ENCODE measurements at regions not wholly inside any gene's neighbourhood (a gene's known extent, or its start where the extent isn't known, plus 50 kb on each side); places are given as distances from the start of the nearest gene placed in this dataset.

GRCh38 chr10:81806842-81807241 is 68.2 kb upstream of the NRG3 start:
- H3K36me3 Mint-ChIP-seq (ENCODE audit: insufficient read depth, unreplicated experiment): no peaks in the 10 kb centered on the region
- H3K27me3 Mint-ChIP-seq (ENCODE audit: unreplicated experiment): no peaks in the 10 kb centered on the region
- no peak overlapping the region for H3K4me3 Mint-ChIP-seq (ENCODE audit: low read depth, unreplicated experiment)
- no peak for TF ChIP-seq CTCF (IDR thresholded peaks at IDR 0.05; ENCODE audit: unreplicated experiment)
- intact Hi-C loops (cut with micrococcal nuclease; ENCODE audit: unreplicated experiment): no loop called here
- DNase-seq: no peak
- CTCF ChIA-PET: interaction anchor here (0.6 kb wide), 1 partner anchor 810 kb away, joined by 5 read pairs; no protein-coding TSS in a partner anchor
- no peak overlapping the region for H3K27ac Mint-ChIP-seq (ENCODE audit: unreplicated experiment)
- H3K9me3 Mint-ChIP-seq (ENCODE audit: low read depth, unreplicated experiment): peaks cover 13% of the 10 kb centered on the region
- no TSS peak for BruUV-seq (replicated peaks)
- H3K4me1 Mint-ChIP-seq (ENCODE audit: low read depth, unreplicated experiment): no peaks in the 10 kb centered on the region

- BruUV-seq (replicated peaks): no TSS peak
- H3K4me1 Mint-ChIP-seq (ENCODE audit: low read depth, unreplicated experiment): no peaks in the 10 kb centered on the region
- no peak for TF ChIP-seq CTCF (IDR thresholded peaks at IDR 0.05; ENCODE audit: unreplicated experiment)
- H3K9me3 Mint-ChIP-seq (ENCODE audit: low read depth, unreplicated experiment): peaks cover 2% of the 10 kb centered on the region
- CTCF ChIA-PET: no interaction called here
- no peaks in the 10 kb centered on the region for H3K27me3 Mint-ChIP-seq (ENCODE audit: unreplicated experiment)
- no peaks in the 10 kb centered on the region for H3K36me3 Mint-ChIP-seq (ENCODE audit: insufficient read depth, unreplicated experiment)
- intact Hi-C loops (cut with micrococcal nuclease; ENCODE audit: unreplicated experiment): no loop called here
- no peak for DNase-seq
- no peak overlapping the region for H3K27ac Mint-ChIP-seq (ENCODE audit: unreplicated experiment)
- H3K4me3 Mint-ChIP-seq (ENCODE audit: low read depth, unreplicated experiment): no peak overlapping the region
Observed at GRCh38 chr10:81814842-81815241, 60.2 kb upstream of the NRG3 start.

GRCh38 chr10:81817596-81818170 is 57.3 kb upstream of the NRG3 start:
- intact Hi-C loops (cut with micrococcal nuclease; ENCODE audit: unreplicated experiment): no loop called here
- CTCF ChIA-PET: no interaction called here
- DNase-seq: no peak
- Mint-ChIP-seq H3K27me3 (ENCODE audit: unreplicated experiment) (no peaks in the 10 kb centered on the region), H3K4me1 (ENCODE audit: low read depth, unreplicated experiment) (no peaks in the 10 kb centered on the region), H3K4me3 (ENCODE audit: low read depth, unreplicated experiment) (no peak overlapping the region), H3K36me3 (ENCODE audit: insufficient read depth, unreplicated experiment) (no peaks in the 10 kb centered on the region), H3K27ac (ENCODE audit: unreplicated experiment) (no peak overlapping the region), H3K9me3 (ENCODE audit: low read depth, unreplicated experiment) (no peaks in the 10 kb centered on the region)
- BruUV-seq (replicated peaks): no TSS peak
- TF ChIP-seq CTCF (IDR thresholded peaks at IDR 0.05; ENCODE audit: unreplicated experiment): no peak

GRCh38 chr10:81820418-81820817 is 54.6 kb upstream of the NRG3 start:
- no peaks in the 10 kb centered on the region for H3K36me3 Mint-ChIP-seq (ENCODE audit: insufficient read depth, unreplicated experiment)
- H3K4me3 Mint-ChIP-seq (ENCODE audit: low read depth, unreplicated experiment): no peak overlapping the region
- no peaks in the 10 kb centered on the region for H3K9me3 Mint-ChIP-seq (ENCODE audit: low read depth, unreplicated experiment)
- CTCF ChIA-PET: interaction anchor here (0.6 to 2.0 kb wide), 9 partner anchors 405 to 1630 kb away, joined by 3 to 14 read pairs (median 3); no protein-coding TSS in a partner anchor
- no peaks in the 10 kb centered on the region for H3K4me1 Mint-ChIP-seq (ENCODE audit: low read depth, unreplicated experiment)
- intact Hi-C loops (cut with micrococcal nuclease; ENCODE audit: unreplicated experiment): loop anchor here (1.0 to 5.0 kb wide), 3 partner anchors 406 to 738 kb away; no protein-coding TSS in a partner anchor
- no peaks in the 10 kb centered on the region for H3K27me3 Mint-ChIP-seq (ENCODE audit: unreplicated experiment)
- no TSS peak for BruUV-seq (replicated peaks)
- TF ChIP-seq CTCF (IDR thresholded peaks at IDR 0.05; ENCODE audit: unreplicated experiment): peak; percentile 58
- H3K27ac Mint-ChIP-seq (ENCODE audit: unreplicated experiment): no peak overlapping the region
- peak; percentile 40 for DNase-seq
